Umbilical cord (tissue), 1 donor: ENCODE measurements at regions not wholly inside any gene's neighbourhood (a gene's known extent, or its start where the extent isn't known, plus 50 kb on each side); places are given as distances from the start of the nearest gene placed in this dataset.
A peak's percentile ranks its signal among the peaks of the same experiment; 100 is the strongest.
"Not testable (repeated sequence)": the region's sequence is repeated elsewhere in the genome, so short reads cannot be mapped to it uniquely, and the experiment has no call there.

Experiments used
- DNase-seq: peaks from one replicate; pipeline ENCODE4 v3.0.0-alpha.2; 2015; ENCODE audit warnings: low spot score

- no peak for DNase-seq
Observed at GRCh38 chr3:198096015-198096414, 136.0 kb downstream of the LMLN start.

GRCh38 chr3:198097048-198097447, 137.0 kb downstream of the LMLN start:
- DNase-seq, result no peak

GRCh38 chr3:198098661-198099081, 138.7 kb downstream of the LMLN start:
- DNase-seq, result not testable (repeated sequence)

GRCh38 chr3:198103070-198103469, 143.1 kb downstream of the LMLN start:
- DNase-seq, result not testable (repeated sequence)

GRCh38 chr3:198106265-198106664, 146.2 kb downstream of the LMLN start:
- DNase-seq, result no peak

- DNase-seq, result no peak
Observed at GRCh38 chr3:198107840-198108734, 148.1 kb downstream of the LMLN start.

- DNase-seq, result no peak
Observed at GRCh38 chr3:198109883-198110282, 149.9 kb downstream of the LMLN start.

GRCh38 chr3:198112031-198112430, 152.0 kb downstream of the LMLN start:
- DNase-seq, result no peak

- peak; percentile 26 for DNase-seq
Observed at GRCh38 chr3:198113206-198114053, 153.4 kb downstream of the LMLN start.

GRCh38 chr3:198114516-198114915, 154.5 kb downstream of the LMLN start:
- DNase-seq, result not testable (repeated sequence)

GRCh38 chr3:198122184-198122583, 162.2 kb downstream of the LMLN start:
- not testable (repeated sequence) for DNase-seq

GRCh38 chr3:198137038-198137835, 177.2 kb downstream of the LMLN start:
- DNase-seq, result not testable (repeated sequence)

- not testable (repeated sequence) for DNase-seq
Observed at GRCh38 chr3:198138205-198138604, 178.2 kb downstream of the LMLN start.

- not testable (repeated sequence) for DNase-seq
Observed at GRCh38 chr3:198139037-198139436, 179.0 kb downstream of the LMLN start.

GRCh38 chr3:198139513-198140167, 179.6 kb downstream of the LMLN start:
- DNase-seq, result not testable (repeated sequence)

GRCh38 chr3:198143300-198144137, 183.5 kb downstream of the LMLN start:
- DNase-seq, result not testable (repeated sequence)

GRCh38 chr3:198145231-198145784, 185.3 kb downstream of the LMLN start:
- not testable (repeated sequence) for DNase-seq

- not testable (repeated sequence) for DNase-seq
Observed at GRCh38 chr3:198146070-198146469, 186.1 kb downstream of the LMLN start.

- DNase-seq, result not testable (repeated sequence)
Observed at GRCh38 chr3:198146559-198147164, 186.6 kb downstream of the LMLN start.
